SK-N-SH (cell line): ENCODE measurements at regions not wholly inside any gene's neighbourhood (a gene's known extent, or its start where the extent isn't known, plus 50 kb on each side); places are given as distances from the start of the nearest gene placed in this dataset.

Source experiments
- CTCF ChIA-PET: fragments of 300-600, 350-600 bp; formaldehyde crosslinking; extraction: SDS; loops from one replicate; lab custom pipeline; 2021; lab: Yijun Ruan, JAX
- POLR2A ChIA-PET: fragments of 350-600 bp; sonication (Branson Sonifier 250); formaldehyde crosslinking; extraction: SDS; loops from one replicate; lab custom pipeline; 2020; ENCODE audit warnings: antibody characterized with exemption, inconsistent platforms; lab: Yijun Ruan, JAX
- DNase-seq: peaks from one replicate; pipeline ENCODE4 v3.0.0; 2012
- H2AFZ ChIP-seq: fragments of 200-600 bp; sonication (generic); 2 replicates; pipeline ENCODE4 v1.8.1; 2016; ENCODE audit warnings: antibody characterized with exemption, mild to moderate bottlenecking, low read depth
- H3F3A ChIP-seq: fragments of 200-600 bp; sonication (generic); replicated peaks from 2 replicates; pipeline ENCODE3; 2016; ENCODE audit warnings: antibody characterized with exemption, mild to moderate bottlenecking; ENCODE audit not compliant: insufficient read depth
- H3K27ac ChIP-seq, 2 experiments: fragments of 200-500 bp in 1 of 2; fragments of 200-600 bp in 1 of 2; sonication (Bioruptor generic) in 1 of 2; sonication (generic), shearing (Covaris generic) in 1 of 2; 2 replicates each; pipeline versions ENCODE4 v1.5.1 to v1.6.1; 2014 to 2016; ENCODE audit warnings: low read depth in 2 of 2, inconsistent platforms in 1 of 2, low read length in 1 of 2, mild to moderate bottlenecking in 1 of 2, mixed read lengths in 1 of 2
- H3K27me3 ChIP-seq: fragments of 200-600 bp; sonication (generic), shearing (Covaris generic); 2 replicates; pipeline ENCODE4 v1.6.1; 2016; ENCODE audit warnings: mixed run types; ENCODE audit not compliant: insufficient read depth
- H3K36me3 ChIP-seq, 2 experiments: fragments of 200-500 bp in 1 of 2; fragments of 200-600 bp in 1 of 2; sonication (Bioruptor generic) in 1 of 2; sonication (generic) in 1 of 2; replicated peaks in 1 of 2; 2 replicates each; pipeline versions ENCODE3 to v1.5.1; 2014 to 2016; ENCODE audit warnings: low read length in 1 of 2, mild to moderate bottlenecking in 1 of 2; ENCODE audit not compliant: insufficient read depth in 2 of 2, control insufficient read depth in 1 of 2
- H3K4me1 ChIP-seq, 2 experiments: fragments of 200-500 bp in 1 of 2; fragments of 200-600 bp in 1 of 2; sonication (Bioruptor generic) in 1 of 2; sonication (generic), shearing (Covaris generic) in 1 of 2; 2 replicates each; pipeline versions ENCODE4 v1.5.1 to v1.6.1; 2014 to 2016; ENCODE audit warnings: low read depth in 1 of 2, low read length in 1 of 2, mixed run types in 1 of 2; ENCODE audit not compliant: insufficient read depth in 2 of 2, control insufficient read depth in 1 of 2
- H3K4me2 ChIP-seq: fragments of 200-600 bp; sonication (generic), shearing (Covaris generic); 2 replicates; pipeline ENCODE4 v1.6.1; 2017; ENCODE audit warnings: mixed run types
- H3K4me3 ChIP-seq, 2 experiments: fragments of 200-500 bp in 1 of 2; fragments of 200-600 bp in 1 of 2; sonication (Bioruptor generic) in 1 of 2; sonication (generic), shearing (Covaris generic) in 1 of 2; 2 replicates each; pipeline versions ENCODE4 v1.5.1 to v1.8.1; 2014 to 2016; ENCODE audit warnings: low read depth in 2 of 2, inconsistent platforms in 1 of 2, low read length in 1 of 2, mild to moderate bottlenecking in 1 of 2, mixed read lengths in 1 of 2, moderate library complexity in 1 of 2
- H3K79me2 ChIP-seq: fragments of 200-600 bp; sonication (generic); 2 replicates; pipeline ENCODE4 v1.8.1; 2017; ENCODE audit warnings: mild to moderate bottlenecking; ENCODE audit not compliant: insufficient read depth
- H3K9ac ChIP-seq: fragments of 200-600 bp; sonication (generic); 2 replicates; pipeline ENCODE4 v1.6.1; 2017; ENCODE audit warnings: mixed run types
- H3K9me2 ChIP-seq: fragments of 200-600 bp; sonication (generic); 2 replicates; pipeline ENCODE4 v1.6.1; 2017; ENCODE audit warnings: mixed run types
- H3K9me3 ChIP-seq: fragments of 200-600 bp; sonication (generic); 2 replicates; pipeline ENCODE4 v1.6.1; 2017; ENCODE audit warnings: mixed run types, mild to moderate bottlenecking, moderate library complexity
- H4K20me1 ChIP-seq: fragments of 200-600 bp; sonication (generic); 2 replicates; pipeline ENCODE4 v1.6.1; 2017; ENCODE audit warnings: mild to moderate bottlenecking, mixed run types; ENCODE audit not compliant: insufficient read depth
- CHD2 ChIP-seq: fragments of 150-350 bp; IDR thresholded peaks from 2 replicates; pipeline ENCODE4 v1.6.1; 2018; ENCODE audit warnings: low read length; ENCODE audit not compliant: partially characterized antibody
- ELF1 ChIP-seq: IDR thresholded peaks from 2 replicates; pipeline ENCODE4 v1.4.0; 2012
- EP300 ChIP-seq, 2 experiments: IDR thresholded peaks; 2 replicates each; pipeline versions ENCODE4 v1.4.0 to v1.6.1; 2012; ENCODE audit warnings: borderline replicate concordance in 1 of 2, low read depth in 1 of 2, low read length in 1 of 2
- FOSL2 ChIP-seq: IDR thresholded peaks from 2 replicates; pipeline ENCODE4 v1.4.0; 2012; ENCODE audit warnings: low read depth, mild to moderate bottlenecking, moderate library complexity, borderline replicate concordance
- FOXJ3 ChIP-seq: sonication (generic); formaldehyde crosslinking; IDR thresholded peaks from 2 replicates; pipeline ENCODE4 v1.5.1; 2020; ENCODE audit warnings: mild to moderate bottlenecking, missing genetic modification reagents
- FOXM1 ChIP-seq: IDR thresholded peaks from 2 replicates; pipeline ENCODE4 v1.4.0; 2012; ENCODE audit warnings: low read depth, mild to moderate bottlenecking
- GABPA ChIP-seq: IDR thresholded peaks from 2 replicates; pipeline ENCODE4 v1.4.0; 2012; ENCODE audit warnings: low read depth, mild to moderate bottlenecking
- GATA2 ChIP-seq: sonication (generic); formaldehyde crosslinking; IDR thresholded peaks from 2 replicates; pipeline ENCODE4 v1.5.0; 2020; ENCODE audit warnings: mild to moderate bottlenecking, missing genetic modification reagents
- JUND ChIP-seq: IDR thresholded peaks from 2 replicates; pipeline ENCODE4 v1.4.0; 2012
- NRF1 ChIP-seq: IDR thresholded peaks from 2 replicates; pipeline ENCODE4 v1.6.1; 2012; ENCODE audit warnings: low read depth, mild to moderate bottlenecking, low read length
- RCOR1 ChIP-seq: fragments of 150-350 bp; IDR thresholded peaks from 2 replicates; pipeline ENCODE4 v1.6.1; 2017; ENCODE audit warnings: antibody characterized with exemption, low read length
- REST ChIP-seq: IDR thresholded peaks from 2 replicates; pipeline ENCODE4 v1.6.1; 2012; ENCODE audit warnings: mild to moderate bottlenecking, low read depth, low read length, moderate library complexity
- RFX5 ChIP-seq: IDR thresholded peaks from 2 replicates; pipeline ENCODE4 v1.6.1; 2012; ENCODE audit warnings: mild to moderate bottlenecking, improper control_type of control experiment, low read length
- TCF12 ChIP-seq: IDR thresholded peaks from 2 replicates; pipeline ENCODE4 v1.4.0; 2012
- ZBTB33 ChIP-seq: IDR thresholded peaks from 2 replicates; pipeline ENCODE4 v1.4.0; 2012; ENCODE audit warnings: low read depth, borderline replicate concordance
- WGBS: methylation state at CpG from one replicate; pipeline ENCODE4 v1.1.6; 2017; ENCODE audit warnings: low lambda C conversion rate; 5-methylcytosine and 5-hydroxymethylcytosine counted together
- TF ChIP-seq, protein P1 (sequence below): IDR thresholded peaks from 2 replicates; pipeline ENCODE4 v1.4.0; 2012; ENCODE audit warnings: low read depth
- TF ChIP-seq, protein P2 (sequence below): fragments of 150-350 bp; IDR thresholded peaks from 2 replicates; pipeline ENCODE4 v1.6.1; 2016; ENCODE audit warnings: mild to moderate bottlenecking, low read depth, low read length

DNA sequence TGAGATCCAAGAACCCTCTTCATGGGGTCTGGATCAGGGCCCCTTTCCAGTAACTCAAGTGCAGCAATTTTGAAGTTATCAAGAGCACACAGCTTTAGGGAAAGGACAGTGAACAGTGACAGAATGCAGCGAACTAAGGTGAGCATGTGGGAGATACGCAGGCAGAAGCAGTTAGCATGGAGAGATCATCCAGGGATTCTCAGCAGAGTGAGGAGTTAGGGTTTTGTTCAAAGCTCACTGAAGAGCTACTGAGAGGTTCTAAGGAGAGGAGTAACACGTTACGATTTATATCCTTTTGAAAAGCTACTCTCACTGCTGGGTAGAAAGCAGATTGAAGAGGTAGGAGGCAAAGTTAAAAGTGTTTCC lies 83.6 kb upstream of the MPP7 start:
- H3K9me2 ChIP-seq: no peaks in the 10 kb centered on the region
- no peak overlapping the region for H3K27ac ChIP-seq
- no peak for TF ChIP-seq FOSL2
- TF ChIP-seq FOXM1: no peak
- TF ChIP-seq, protein P1, sequence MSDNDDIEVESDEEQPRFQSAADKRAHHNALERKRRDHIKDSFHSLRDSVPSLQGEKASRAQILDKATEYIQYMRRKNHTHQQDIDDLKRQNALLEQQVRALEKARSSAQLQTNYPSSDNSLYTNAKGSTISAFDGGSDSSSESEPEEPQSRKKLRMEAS: no peak
- TF ChIP-seq ZBTB33: no peak
- TF ChIP-seq, protein P2, sequence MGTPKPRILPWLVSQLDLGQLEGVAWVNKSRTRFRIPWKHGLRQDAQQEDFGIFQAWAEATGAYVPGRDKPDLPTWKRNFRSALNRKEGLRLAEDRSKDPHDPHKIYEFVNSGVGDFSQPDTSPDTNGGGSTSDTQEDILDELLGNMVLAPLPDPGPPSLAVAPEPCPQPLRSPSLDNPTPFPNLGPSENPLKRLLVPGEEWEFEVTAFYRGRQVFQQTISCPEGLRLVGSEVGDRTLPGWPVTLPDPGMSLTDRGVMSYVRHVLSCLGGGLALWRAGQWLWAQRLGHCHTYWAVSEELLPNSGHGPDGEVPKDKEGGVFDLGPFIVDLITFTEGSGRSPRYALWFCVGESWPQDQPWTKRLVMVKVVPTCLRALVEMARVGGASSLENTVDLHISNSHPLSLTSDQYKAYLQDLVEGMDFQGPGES: no peak
- TF ChIP-seq GATA2: no peak
- no peak for TF ChIP-seq RFX5
- no peak for TF ChIP-seq EP300 (IDR thresholded peaks at IDR 0.05; ENCODE audit: borderline replicate concordance in 1 of 2, low read depth in 1 of 2, low read length in 1 of 2)
- no peak for TF ChIP-seq NRF1
- TF ChIP-seq CHD2: no peak
- TF ChIP-seq JUND: no peak
- no peak for TF ChIP-seq REST
- TF ChIP-seq TCF12: no peak
- TF ChIP-seq GABPA: no peak
- TF ChIP-seq ELF1: no peak
- TF ChIP-seq FOXJ3 (CRISPR knock-in tag): no peak
- TF ChIP-seq RCOR1: no peak
- 5% methylated on average over 4 of the region's 4 CpGs for WGBS
- H3K9ac ChIP-seq: no peak overlapping the region
- H2AFZ ChIP-seq: no peak overlapping the region
- no peak overlapping the region for H3K4me3 ChIP-seq
- H3K9me3 ChIP-seq: no peaks in the 10 kb centered on the region
- CTCF ChIA-PET: interaction anchor here (0.6 kb wide), 1 partner anchor 590 kb away, joined by 3 read pairs; no protein-coding TSS in a partner anchor
- H3F3A ChIP-seq: peaks cover 4% of the 10 kb centered on the region
- H3K36me3 ChIP-seq: no peaks in the 10 kb centered on the region
- no peak for DNase-seq
- H3K4me1 ChIP-seq: no peaks in the 10 kb centered on the region
- no peaks in the 10 kb centered on the region for H3K79me2 ChIP-seq
- POLR2A ChIA-PET: no interaction called here
- peaks cover 36% of the 10 kb centered on the region; the same call in 1 of the 2 replicates for H3K27me3 ChIP-seq
- H4K20me1 ChIP-seq: no peaks in the 10 kb centered on the region
- no peak overlapping the region for H3K4me2 ChIP-seq
